ENCODE measurements at regions not wholly inside any gene's neighbourhood (a gene's known extent, or its start where the extent isn't known, plus 50 kb on each side); places are given as distances from the start of the nearest gene placed in this dataset.

GRCh38 chr4:54933579-54933978 lies 191.8 kb downstream of the KDR start:
- H3K27me3 ChIP-seq (ENCODE audit: insufficient read depth, low read length) = peaks cover 13% of the 10 kb centered on the region
- H3K27ac ChIP-seq (ENCODE audit: low read depth, low read length) = no peak overlapping the region
- H3K79me2 ChIP-seq (ENCODE audit: control insufficient read depth, insufficient read depth, low read length, unreplicated experiment) = no peaks in the 10 kb centered on the region
- H3K4me3 ChIP-seq (ENCODE audit: low read depth, low read length) = no peak overlapping the region
- no peak overlapping the region for H2AFZ ChIP-seq (ENCODE audit: low read length, unreplicated experiment)
- peaks cover 16% of the 10 kb centered on the region for H3K4me1 ChIP-seq (ENCODE audit: control insufficient read depth, insufficient read depth, low read length, unreplicated experiment)
- no peaks in the 10 kb centered on the region for H3K36me3 ChIP-seq (ENCODE audit: insufficient read depth, low read length)

DNA sequence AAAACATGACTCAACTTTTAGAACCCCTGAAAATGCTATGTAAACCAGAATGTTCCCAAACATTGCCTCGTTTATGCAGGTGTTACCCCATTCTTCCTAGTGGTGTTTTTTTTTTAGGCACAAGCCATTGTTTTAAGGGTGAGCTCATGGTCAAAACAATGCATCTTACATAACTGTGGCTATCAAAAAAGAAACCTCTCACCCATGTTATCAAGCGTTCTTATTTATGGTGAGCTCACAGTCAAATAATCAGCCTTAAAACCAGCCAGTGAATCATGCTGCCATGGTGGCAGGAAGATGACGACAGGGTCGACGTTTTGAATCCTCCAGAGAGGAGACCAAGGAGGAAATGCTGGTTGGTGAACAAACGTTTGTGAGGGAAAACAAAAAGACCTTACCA lies 195.2 kb downstream of the KDR start:
- peaks cover 12% of the 10 kb centered on the region for H3K27me3 ChIP-seq (ENCODE audit: insufficient read depth, low read length)
- no peaks in the 10 kb centered on the region for H3K79me2 ChIP-seq (ENCODE audit: control insufficient read depth, insufficient read depth, low read length, unreplicated experiment)
- peak overlapping the region; percentile 86 for H2AFZ ChIP-seq (ENCODE audit: low read length, unreplicated experiment)
- H3K4me3 ChIP-seq (ENCODE audit: low read depth, low read length) = peak overlapping the region; percentile 24
- H3K27ac ChIP-seq (ENCODE audit: low read depth, low read length) = peak overlapping the region; percentile 61
- H3K4me1 ChIP-seq (ENCODE audit: control insufficient read depth, insufficient read depth, low read length, unreplicated experiment) = peaks cover 16% of the 10 kb centered on the region
- H3K36me3 ChIP-seq (ENCODE audit: insufficient read depth, low read length) = no peaks in the 10 kb centered on the region

DNA sequence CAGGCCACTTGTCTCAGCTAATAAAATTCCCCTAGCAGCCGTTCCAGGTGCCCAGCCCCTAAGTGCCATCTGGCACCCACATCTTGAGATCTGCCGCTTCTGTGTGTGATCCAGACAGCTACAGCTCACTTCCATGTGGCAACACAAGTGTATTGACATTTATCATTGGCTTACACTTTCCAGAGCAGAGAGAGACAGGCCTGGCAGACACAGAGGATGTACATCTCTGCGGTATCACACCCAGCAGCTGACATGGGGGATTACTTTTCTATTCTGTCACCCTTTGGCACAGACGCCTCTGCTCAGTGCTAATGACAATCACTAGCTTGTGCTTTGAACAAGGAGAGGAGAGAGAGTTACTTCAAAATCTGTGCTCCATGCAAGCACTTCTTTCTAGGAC lies 195.9 kb downstream of the KDR start:
- Histone ChIP-seq H3K4me1 (ENCODE audit: control insufficient read depth, insufficient read depth, low read length, unreplicated experiment) (peaks cover 16% of the 10 kb centered on the region), H3K27ac (ENCODE audit: low read depth, low read length) (peak overlapping the region; percentile 61)

DNA sequence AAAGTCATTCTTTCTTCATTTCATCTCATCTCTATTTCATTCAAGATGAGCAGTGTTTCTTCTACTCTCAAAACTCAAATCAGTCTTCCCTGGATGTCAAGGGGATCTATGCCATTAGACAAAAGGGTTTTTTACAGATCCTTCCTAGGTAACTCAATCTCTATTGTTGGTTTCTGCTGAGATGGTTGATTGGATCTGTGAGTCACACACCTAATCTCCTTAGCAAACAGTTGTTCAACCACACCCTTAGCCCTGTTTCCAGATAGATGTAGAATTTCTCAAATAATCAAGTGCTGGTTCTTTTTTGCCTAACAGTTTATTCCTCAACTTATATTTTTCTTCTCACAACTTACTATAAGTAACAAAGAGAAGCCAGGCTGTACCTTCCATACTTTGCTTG lies 200.5 kb downstream of the KDR start:
- Histone ChIP-seq H3K4me3 (ENCODE audit: low read depth, low read length) (no peak overlapping the region), H3K36me3 (ENCODE audit: insufficient read depth, low read length) (no peaks in the 10 kb centered on the region), H3K4me1 (ENCODE audit: control insufficient read depth, insufficient read depth, low read length, unreplicated experiment) (peaks cover 8% of the 10 kb centered on the region), H3K27me3 (ENCODE audit: insufficient read depth, low read length) (peaks cover 8% of the 10 kb centered on the region), H3K79me2 (ENCODE audit: control insufficient read depth, insufficient read depth, low read length, unreplicated experiment) (no peaks in the 10 kb centered on the region), H3K27ac (ENCODE audit: low read depth, low read length) (no peak overlapping the region), H2AFZ (ENCODE audit: low read length, unreplicated experiment) (no peak overlapping the region)

More for the DNA sequence above, 195.9 kb downstream of the KDR start:
- no peaks in the 10 kb centered on the region for H3K79me2 ChIP-seq (ENCODE audit: control insufficient read depth, insufficient read depth, low read length, unreplicated experiment)
- peak overlapping the region; percentile 40 for H2AFZ ChIP-seq (ENCODE audit: low read length, unreplicated experiment)
- H3K27me3 ChIP-seq (ENCODE audit: insufficient read depth, low read length) = peaks cover 11% of the 10 kb centered on the region
- H3K4me3 ChIP-seq (ENCODE audit: low read depth, low read length) = no peak overlapping the region
- no peaks in the 10 kb centered on the region for H3K36me3 ChIP-seq (ENCODE audit: insufficient read depth, low read length)

DNA sequence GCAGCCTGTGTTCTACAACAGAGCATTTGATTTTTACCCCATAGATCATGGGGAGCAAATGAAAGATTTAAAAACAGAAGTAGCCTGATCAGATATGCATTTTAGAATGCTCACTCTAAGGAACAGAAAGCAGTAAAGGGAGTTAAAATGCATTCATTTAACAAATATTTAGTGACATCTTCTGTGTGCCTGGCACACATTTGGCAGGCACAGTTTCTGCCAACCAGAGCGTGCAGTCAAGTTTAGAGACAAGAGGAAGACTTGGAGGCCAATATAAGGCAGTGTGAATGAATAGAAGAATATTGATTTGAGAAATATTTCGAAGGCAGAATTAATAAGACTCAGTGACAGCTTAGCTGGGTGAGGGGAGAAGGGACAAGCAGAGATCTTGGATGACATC lies 210.1 kb downstream of the KDR start:
- H3K4me3 ChIP-seq (ENCODE audit: low read depth, low read length) = no peak overlapping the region
- no peaks in the 10 kb centered on the region for H3K4me1 ChIP-seq (ENCODE audit: control insufficient read depth, insufficient read depth, low read length, unreplicated experiment)
- no peak overlapping the region for H2AFZ ChIP-seq (ENCODE audit: low read length, unreplicated experiment)
- H3K36me3 ChIP-seq (ENCODE audit: insufficient read depth, low read length) = no peaks in the 10 kb centered on the region
- H3K79me2 ChIP-seq (ENCODE audit: control insufficient read depth, insufficient read depth, low read length, unreplicated experiment) = no peaks in the 10 kb centered on the region
- H3K27me3 ChIP-seq (ENCODE audit: insufficient read depth, low read length) = peaks cover 32% of the 10 kb centered on the region
- H3K27ac ChIP-seq (ENCODE audit: low read depth, low read length) = no peak overlapping the region

DNA sequence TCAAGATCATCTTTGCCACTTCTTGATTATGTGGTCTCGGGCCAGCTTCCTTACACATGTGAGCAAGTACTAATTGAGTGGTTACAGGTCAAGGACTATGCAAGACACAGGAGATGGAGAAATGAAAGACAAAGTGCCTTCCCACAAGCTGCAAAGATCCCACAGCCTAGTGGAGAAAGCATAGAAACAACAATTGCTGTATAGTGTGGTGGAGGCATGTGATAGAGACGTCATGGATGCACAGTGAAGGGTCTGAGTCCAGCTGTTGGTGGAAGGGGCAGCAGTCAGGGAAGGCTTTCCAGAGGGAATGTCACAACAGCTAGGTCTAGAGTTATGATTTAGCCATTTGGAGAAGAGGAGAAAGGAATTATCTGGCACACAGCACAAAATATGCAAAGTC lies 210.6 kb downstream of the KDR start:
- Histone ChIP-seq H3K4me3 (ENCODE audit: low read depth, low read length) (no peak overlapping the region), H3K36me3 (ENCODE audit: insufficient read depth, low read length) (no peaks in the 10 kb centered on the region), H3K27ac (ENCODE audit: low read depth, low read length) (no peak overlapping the region), H3K79me2 (ENCODE audit: control insufficient read depth, insufficient read depth, low read length, unreplicated experiment) (no peaks in the 10 kb centered on the region), H3K4me1 (ENCODE audit: control insufficient read depth, insufficient read depth, low read length, unreplicated experiment) (no peaks in the 10 kb centered on the region), H2AFZ (ENCODE audit: low read length, unreplicated experiment) (no peak overlapping the region), H3K27me3 (ENCODE audit: insufficient read depth, low read length) (peaks cover 32% of the 10 kb centered on the region)

DNA sequence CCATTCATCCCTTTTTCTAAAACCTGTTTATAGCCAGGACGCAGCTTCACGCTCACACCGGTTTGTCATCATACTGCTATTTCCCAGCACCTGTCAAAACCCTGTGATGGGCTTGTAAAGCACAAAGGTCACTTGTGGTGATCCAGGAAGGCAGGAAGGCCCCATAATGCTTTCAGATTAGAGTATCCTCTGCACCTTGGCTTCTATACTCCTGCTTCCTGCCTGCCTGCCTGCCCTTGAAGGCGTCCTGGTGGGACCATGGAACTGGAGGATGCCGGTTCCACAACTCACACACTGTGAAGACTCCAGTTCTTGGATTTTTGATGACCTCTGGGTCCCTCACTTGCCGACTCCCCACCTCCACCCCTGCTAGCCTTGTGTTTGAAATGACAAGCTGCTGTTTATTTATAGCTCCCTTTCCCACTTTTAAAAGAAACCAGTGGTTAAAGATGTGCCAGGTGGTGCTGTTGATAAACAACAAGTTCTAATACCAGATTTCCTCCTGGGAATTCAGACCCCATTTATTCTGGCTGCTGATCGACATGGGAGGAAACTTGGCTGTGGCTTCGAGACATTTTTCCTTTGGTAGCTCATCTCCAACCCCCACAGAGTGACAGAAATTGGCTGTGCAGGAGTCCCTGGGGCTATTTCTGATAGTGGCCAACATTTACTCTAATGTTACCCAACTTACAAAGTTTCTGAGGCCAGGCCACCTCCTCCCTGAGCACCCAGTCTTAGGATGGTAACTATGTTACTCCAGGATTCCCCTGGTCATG lies 211.5 kb downstream of the KDR start:
- H3K79me2 ChIP-seq (ENCODE audit: control insufficient read depth, insufficient read depth, low read length, unreplicated experiment) = no peaks in the 10 kb centered on the region
- no peaks in the 10 kb centered on the region for H3K36me3 ChIP-seq (ENCODE audit: insufficient read depth, low read length)
- no peak overlapping the region for H3K4me3 ChIP-seq (ENCODE audit: low read depth, low read length)
- no peaks in the 10 kb centered on the region for H3K4me1 ChIP-seq (ENCODE audit: control insufficient read depth, insufficient read depth, low read length, unreplicated experiment)
- no peak overlapping the region for H2AFZ ChIP-seq (ENCODE audit: low read length, unreplicated experiment)
- peaks cover 32% of the 10 kb centered on the region for H3K27me3 ChIP-seq (ENCODE audit: insufficient read depth, low read length)
- no peak overlapping the region for H3K27ac ChIP-seq (ENCODE audit: low read depth, low read length)

DNA sequence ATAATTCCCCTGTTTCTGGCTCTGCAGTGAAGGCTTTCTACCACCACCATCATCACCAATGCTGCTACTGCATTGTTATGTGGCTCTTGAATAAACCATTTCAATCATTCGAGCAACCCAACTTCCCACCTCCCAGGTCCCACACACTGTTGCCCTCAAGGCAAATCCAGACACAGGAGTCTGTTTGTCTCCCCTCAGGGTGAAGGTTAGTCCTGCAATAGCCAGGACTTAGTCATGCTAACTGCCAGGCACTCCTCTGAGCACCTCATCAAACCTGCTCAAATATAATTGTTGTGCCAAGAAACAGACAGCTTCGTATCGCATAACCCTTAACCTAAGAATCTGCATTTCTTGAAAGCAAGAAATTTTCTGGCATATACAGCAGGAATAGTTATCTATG lies 213.2 kb downstream of the KDR start:
- H2AFZ ChIP-seq (ENCODE audit: low read length, unreplicated experiment) = no peak overlapping the region
- H3K4me3 ChIP-seq (ENCODE audit: low read depth, low read length) = no peak overlapping the region
- peaks cover 29% of the 10 kb centered on the region for H3K27me3 ChIP-seq (ENCODE audit: insufficient read depth, low read length)
- no peak overlapping the region for H3K27ac ChIP-seq (ENCODE audit: low read depth, low read length)
- no peaks in the 10 kb centered on the region for H3K36me3 ChIP-seq (ENCODE audit: insufficient read depth, low read length)
- no peaks in the 10 kb centered on the region for H3K79me2 ChIP-seq (ENCODE audit: control insufficient read depth, insufficient read depth, low read length, unreplicated experiment)
- no peaks in the 10 kb centered on the region for H3K4me1 ChIP-seq (ENCODE audit: control insufficient read depth, insufficient read depth, low read length, unreplicated experiment)

DNA sequence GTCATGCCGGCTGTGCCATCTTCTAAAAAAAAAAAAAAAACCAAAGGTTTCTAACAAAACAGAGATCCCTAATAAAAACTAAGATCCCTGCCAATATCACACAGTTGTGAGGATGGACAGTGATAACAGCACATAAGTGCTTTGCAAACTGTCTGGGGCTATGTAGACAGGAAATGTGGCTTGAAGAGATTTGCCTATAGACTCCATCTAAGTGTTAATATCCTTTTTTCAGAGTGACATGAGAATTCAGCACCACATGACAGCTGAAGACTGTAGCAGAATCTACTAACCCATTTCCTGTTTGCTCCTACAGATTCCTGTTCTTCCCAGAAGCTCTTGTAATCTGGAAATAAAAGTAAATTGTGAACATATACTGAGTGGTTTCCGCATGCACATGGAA lies 215.4 kb downstream of the KDR start:
- Histone ChIP-seq H3K27ac (ENCODE audit: low read depth, low read length) (no peak overlapping the region), H3K4me1 (ENCODE audit: control insufficient read depth, insufficient read depth, low read length, unreplicated experiment) (no peaks in the 10 kb centered on the region), H3K4me3 (ENCODE audit: low read depth, low read length) (no peak overlapping the region), H3K79me2 (ENCODE audit: control insufficient read depth, insufficient read depth, low read length, unreplicated experiment) (no peaks in the 10 kb centered on the region), H3K36me3 (ENCODE audit: insufficient read depth, low read length) (no peaks in the 10 kb centered on the region), H3K27me3 (ENCODE audit: insufficient read depth, low read length) (peaks cover 18% of the 10 kb centered on the region), H2AFZ (ENCODE audit: low read length, unreplicated experiment) (no peak overlapping the region)

DNA sequence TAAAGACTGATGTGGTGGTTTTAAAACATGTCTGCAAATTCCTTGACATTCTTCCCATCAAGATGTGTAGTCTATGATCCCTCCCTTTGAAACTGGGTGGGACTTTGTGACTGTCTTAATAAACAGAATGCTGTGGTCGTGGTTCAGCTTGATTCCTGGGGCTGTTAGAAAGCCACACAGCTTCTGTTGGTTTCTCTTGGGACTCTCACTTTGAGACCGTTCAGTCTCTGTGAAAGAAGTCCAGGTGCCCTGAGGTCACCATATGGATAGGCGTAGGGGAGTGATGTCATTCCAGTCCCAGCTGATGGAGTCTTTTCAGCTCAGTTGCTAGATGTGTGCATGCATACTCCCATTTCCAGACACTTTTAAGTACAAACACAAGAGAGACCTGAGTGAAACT lies 216.6 kb downstream of the KDR start:
- Histone ChIP-seq H3K27ac (ENCODE audit: low read depth, low read length) (no peak overlapping the region), H3K4me3 (ENCODE audit: low read depth, low read length) (no peak overlapping the region)

DNA sequence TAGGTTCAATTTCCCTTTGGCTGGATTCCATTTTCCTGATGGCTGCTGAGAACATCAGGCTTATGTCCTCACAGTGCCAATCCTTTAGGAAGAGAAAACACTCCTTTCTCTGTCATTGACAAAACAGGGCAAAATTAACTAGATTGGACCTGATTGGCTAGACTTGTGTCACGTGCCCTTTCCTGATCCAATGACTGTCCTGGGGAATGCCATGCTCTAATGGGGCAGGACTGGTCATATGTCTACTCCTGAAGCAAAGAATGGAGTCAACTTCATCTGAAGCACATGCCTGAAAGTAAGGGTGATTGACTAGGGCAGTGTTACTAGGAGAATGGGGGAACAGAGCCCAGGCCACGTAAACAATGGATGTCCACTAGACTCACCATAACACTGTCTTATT lies 220.4 kb downstream of the KDR start:
- Histone ChIP-seq H3K79me2 (ENCODE audit: control insufficient read depth, insufficient read depth, low read length, unreplicated experiment) (no peaks in the 10 kb centered on the region), H3K27ac (ENCODE audit: low read depth, low read length) (no peak overlapping the region), H3K36me3 (ENCODE audit: insufficient read depth, low read length) (no peaks in the 10 kb centered on the region), H3K4me3 (ENCODE audit: low read depth, low read length) (no peak overlapping the region), H3K4me1 (ENCODE audit: control insufficient read depth, insufficient read depth, low read length, unreplicated experiment) (no peaks in the 10 kb centered on the region), H3K27me3 (ENCODE audit: insufficient read depth, low read length) (no peaks in the 10 kb centered on the region), H2AFZ (ENCODE audit: low read length, unreplicated experiment) (no peak overlapping the region)

More for the DNA sequence above, 216.6 kb downstream of the KDR start:
- Histone ChIP-seq H2AFZ (ENCODE audit: low read length, unreplicated experiment) (no peak overlapping the region), H3K36me3 (ENCODE audit: insufficient read depth, low read length) (no peaks in the 10 kb centered on the region), H3K4me1 (ENCODE audit: control insufficient read depth, insufficient read depth, low read length, unreplicated experiment) (no peaks in the 10 kb centered on the region), H3K27me3 (ENCODE audit: insufficient read depth, low read length) (peaks cover 9% of the 10 kb centered on the region), H3K79me2 (ENCODE audit: control insufficient read depth, insufficient read depth, low read length, unreplicated experiment) (no peaks in the 10 kb centered on the region)
